ENCODE measurements at regions not wholly inside any gene's neighbourhood (a gene's known extent, or its start where the extent isn't known, plus 50 kb on each side); places are given as distances from the start of the nearest gene placed in this dataset.
"Not testable (repeated sequence)": the region's sequence is repeated elsewhere in the genome, so short reads cannot be mapped to it uniquely, and the experiment has no call there.

DNA sequence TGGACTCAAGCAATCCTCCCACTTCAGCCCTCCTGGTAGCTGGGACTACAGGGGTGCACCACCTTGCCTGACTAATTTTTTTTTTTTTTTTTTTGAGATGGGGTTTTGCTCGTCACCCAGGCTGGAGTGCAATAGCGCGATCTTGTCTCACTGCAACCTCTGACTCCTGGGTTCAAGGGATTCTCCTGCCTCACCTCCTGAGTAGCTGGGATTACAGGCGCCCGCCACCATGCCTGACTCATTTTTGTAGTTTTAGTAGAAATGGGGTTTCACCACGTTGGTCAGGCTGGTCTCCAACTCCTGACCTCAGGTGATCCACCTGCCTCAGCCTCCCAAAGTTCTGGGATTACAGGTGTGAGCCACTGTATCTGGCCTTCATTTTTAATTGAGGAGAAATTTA is 141.0 kb upstream of the SALL4 start:
- H3K56ac ChIP-seq (replicated peaks; ENCODE audit: insufficient read length, low read depth, low read length); FAIRE-seq: not testable (repeated sequence)
- CTCF ChIA-PET (ENCODE audit: partially characterized antibody): interaction anchor here (0.7 to 1.0 kb wide), 2 partner anchors 21 to 30 kb away, joined by 3 to 4 read pairs; no protein-coding TSS in a partner anchor

More for the DNA sequence above, 141.0 kb upstream of the SALL4 start:
- POLR2A ChIA-PET (ENCODE audit: partially characterized antibody); H3K79me1 ChIP-seq (ENCODE audit: low read depth, low read length); H3K23ac ChIP-seq (ENCODE audit: insufficient read length); H4K5ac ChIP-seq (ENCODE audit: insufficient read length, low read depth, low read length); H3K4me3 ChIP-seq (ENCODE audit: extremely low read depth in 1 of 4, insufficient read depth in 2 of 4, low read depth in 3 of 4, low read length in 4 of 4); H2AFZ ChIP-seq (ENCODE audit: low read length); H3K18ac ChIP-seq (ENCODE audit: extremely low read depth, low read length); H3K4ac ChIP-seq (replicated peaks; ENCODE audit: insufficient read length, low read depth, low read length); H3K27me3 ChIP-seq (replicated peaks in 1 of 4; ENCODE audit: control insufficient read depth in 3 of 4, extremely low read depth in 1 of 4, insufficient read depth in 3 of 4, low read length in 3 of 4); H3K79me2 ChIP-seq (ENCODE audit: control insufficient read depth in 1 of 2, insufficient read depth in 2 of 2, low read length in 2 of 2); H3K4me1 ChIP-seq (replicated peaks in 1 of 4; ENCODE audit: control insufficient read depth in 3 of 4, insufficient read depth in 4 of 4, low read length in 3 of 4); H3K4me2 ChIP-seq (ENCODE audit: insufficient read depth in 1 of 2, low read depth in 2 of 2, low read length in 2 of 2); H3K9me3 ChIP-seq (ENCODE audit: insufficient read depth in 2 of 2, low read depth in 1 of 2, low read length in 1 of 2); H3K27ac ChIP-seq (ENCODE audit: low read depth, low read length); H2BK12ac ChIP-seq (ENCODE audit: low read depth, low read length); H3K9ac ChIP-seq (replicated peaks in 1 of 4; ENCODE audit: extremely low read depth in 1 of 4, low read depth in 3 of 4, low read length in 3 of 4); H4K20me1 ChIP-seq (replicated peaks in 1 of 2; ENCODE audit: control insufficient read depth in 1 of 2, insufficient read depth in 2 of 2, low read length in 2 of 2); H4K91ac ChIP-seq (replicated peaks; ENCODE audit: insufficient read length, low read length); H3K23me2 ChIP-seq (ENCODE audit: low read depth, low read length); H4K8ac ChIP-seq (ENCODE audit: extremely low read depth, insufficient read depth, low read length); H2BK120ac ChIP-seq (replicated peaks; ENCODE audit: low read depth, low read length); H3K14ac ChIP-seq (ENCODE audit: insufficient read length); H2AK5ac ChIP-seq (ENCODE audit: low read depth, low read length); DNase-seq (ENCODE audit: low read depth in 1 of 2, low spot score in 2 of 2); H2BK15ac ChIP-seq (ENCODE audit: low read length); H2BK5ac ChIP-seq (ENCODE audit: low read depth, low read length); H3K36me3 ChIP-seq (ENCODE audit: control insufficient read depth in 2 of 4, insufficient read depth in 4 of 4, low read length in 3 of 4); H2BK20ac ChIP-seq (ENCODE audit: low read length): not testable (repeated sequence)
- 79% methylated on average over 6 of the region's 6 CpGs; no CpG with 5 or more reads in 1 of the 2 experiments for WGBS, 2 experiments (ENCODE audit: extremely low coverage in 1 of 2, insufficient coverage in 1 of 2, insufficient read length in 1 of 2, insufficient replicate concordance in 2 of 2, low coverage in 1 of 2, low lambda C conversion rate in 2 of 2, missing lambda C conversion rate in 1 of 2)

All from H1 (cell line).